IMR-90 (cell line): ENCODE measurements at regions not wholly inside any gene's neighbourhood (a gene's known extent, or its start where the extent isn't known, plus 50 kb on each side); places are given as distances from the start of the nearest gene placed in this dataset.

ENCODE experiments used
- FOS ChIP-seq: fragments of 150-350 bp; IDR thresholded peaks from 2 replicates; pipeline ENCODE4 v1.6.1; 2016; ENCODE audit warnings: low read depth, low read length
- POLR2A ChIP-seq: IDR thresholded peaks from 2 replicates; pipeline ENCODE4 v1.6.1; 2012; ENCODE audit warnings: mild to moderate bottlenecking, low read depth, low read length
- RFX5 ChIP-seq: IDR thresholded peaks from 2 replicates; pipeline ENCODE4 v1.8.0; 2012; ENCODE audit warnings: low read depth, mild to moderate bottlenecking, low read length, moderate library complexity

GRCh38 chr13:37177125-37177524 lies 71.7 kb upstream of the CSNK1A1L start:
- TF ChIP-seq FOS (no peak), RFX5 (no peak), POLR2A (no peak)
